ENCODE measurements at regions not wholly inside any gene's neighbourhood (a gene's known extent, or its start where the extent isn't known, plus 50 kb on each side); places are given as distances from the start of the nearest gene placed in this dataset.

GRCh38 chr16:65579050-65579449 lies 457.2 kb upstream of the CDH11 start:
- H3K27ac ChIP-seq (ENCODE audit: low read length), result no peak overlapping the region
- no peaks in the 10 kb centered on the region for H3K9me2 ChIP-seq (replicated peaks; ENCODE audit: low read length)
- ChIA-PET POLR2A (ENCODE audit: unreplicated experiment) (no interaction called here), CTCF (no interaction called here)
- no peaks in the 10 kb centered on the region for H3K79me2 ChIP-seq (ENCODE audit: low read length)
- no peaks in the 10 kb centered on the region for H3F3A ChIP-seq (ENCODE audit: low read length, unreplicated experiment)
- H3K4me1 ChIP-seq (ENCODE audit: insufficient read depth, low read length), result no peaks in the 10 kb centered on the region
- H3K9me3 ChIP-seq (ENCODE audit: low read length), result no peaks in the 10 kb centered on the region
- BruUV-seq (replicated peaks), result no TSS peak
- H3K36me3 ChIP-seq (ENCODE audit: low read depth, low read length), result no peaks in the 10 kb centered on the region
- no peak overlapping the region for H3K4me2 ChIP-seq (ENCODE audit: low read length)
- H3K4me3 ChIP-seq (ENCODE audit: low read length), result no peak overlapping the region
- no peak overlapping the region for H3K9ac ChIP-seq (ENCODE audit: low read length)
- DNase-seq, result no peak
- H2AFZ ChIP-seq (ENCODE audit: low read length), result no peak overlapping the region
- no peak for TF ChIP-seq CTCF (conservative IDR thresholded peaks at IDR 0.05; ENCODE audit: low read depth, low read length)
- TF ChIP-seq EZH2phosphoT487 (IDR thresholded peaks at IDR 0.05; ENCODE audit: borderline replicate concordance, low read length), result no peak
- TF ChIP-seq EZH2 (IDR thresholded peaks at IDR 0.05; ENCODE audit: low read length, unreplicated experiment), result no peak
- no peak for ATAC-seq
- H3K27me3 ChIP-seq (ENCODE audit: low read length), result no peaks in the 10 kb centered on the region
- no peaks in the 10 kb centered on the region for H4K20me1 ChIP-seq (ENCODE audit: low read length)
- intact Hi-C loops (cut with micrococcal nuclease), result no loop called here

GRCh38 chr16:65576631-65577030 lies 454.8 kb upstream of the CDH11 start:
- ATAC-seq (no peak), DNase-seq (no peak)
- no peak overlapping the region for H3K9ac ChIP-seq (ENCODE audit: low read length)
- POLR2A ChIA-PET (ENCODE audit: unreplicated experiment), result no interaction called here
- peaks cover 14% of the 10 kb centered on the region for H3K4me1 ChIP-seq (ENCODE audit: insufficient read depth, low read length)
- no peaks in the 10 kb centered on the region for H3K79me2 ChIP-seq (ENCODE audit: low read length)
- H3K27ac ChIP-seq (ENCODE audit: low read length), result no peak overlapping the region
- H3K4me2 ChIP-seq (ENCODE audit: low read length), result no peak overlapping the region
- no peak overlapping the region for H2AFZ ChIP-seq (ENCODE audit: low read length)
- no peak for TF ChIP-seq EZH2phosphoT487 (IDR thresholded peaks at IDR 0.05; ENCODE audit: borderline replicate concordance, low read length)
- no peak for TF ChIP-seq CTCF (conservative IDR thresholded peaks at IDR 0.05; ENCODE audit: low read depth, low read length)
- no peak for TF ChIP-seq EZH2 (IDR thresholded peaks at IDR 0.05; ENCODE audit: low read length, unreplicated experiment)
- CTCF ChIA-PET, result no interaction called here
- no peaks in the 10 kb centered on the region for H4K20me1 ChIP-seq (ENCODE audit: low read length)
- intact Hi-C loops (cut with micrococcal nuclease), result no loop called here
- H3F3A ChIP-seq (ENCODE audit: low read length, unreplicated experiment), result no peaks in the 10 kb centered on the region
- H3K4me3 ChIP-seq (ENCODE audit: low read length), result no peak overlapping the region
- no peaks in the 10 kb centered on the region for H3K36me3 ChIP-seq (ENCODE audit: low read depth, low read length)
- no peaks in the 10 kb centered on the region for H3K27me3 ChIP-seq (ENCODE audit: low read length)
- no peaks in the 10 kb centered on the region for H3K9me3 ChIP-seq (ENCODE audit: low read length)
- no peaks in the 10 kb centered on the region for H3K9me2 ChIP-seq (replicated peaks; ENCODE audit: low read length)
- BruUV-seq (replicated peaks), result no TSS peak

- no peak overlapping the region for H3K27ac ChIP-seq (ENCODE audit: low read length)
- intact Hi-C loops (cut with micrococcal nuclease), result no loop called here
- H3K4me3 ChIP-seq (ENCODE audit: low read length), result no peak overlapping the region
- TF ChIP-seq EZH2 (IDR thresholded peaks at IDR 0.05; ENCODE audit: low read length, unreplicated experiment) (no peak), EZH2phosphoT487 (IDR thresholded peaks at IDR 0.05; ENCODE audit: borderline replicate concordance, low read length) (no peak), CTCF (conservative IDR thresholded peaks at IDR 0.05; ENCODE audit: low read depth, low read length) (no peak)
- H3K4me2 ChIP-seq (ENCODE audit: low read length), result no peak overlapping the region
- ChIA-PET POLR2A (ENCODE audit: unreplicated experiment) (no interaction called here), CTCF (no interaction called here)
- H3K79me2 ChIP-seq (ENCODE audit: low read length), result no peaks in the 10 kb centered on the region
- no peaks in the 10 kb centered on the region for H3K27me3 ChIP-seq (ENCODE audit: low read length)
- no peaks in the 10 kb centered on the region for H4K20me1 ChIP-seq (ENCODE audit: low read length)
- no peak overlapping the region for H3K9ac ChIP-seq (ENCODE audit: low read length)
- H3K36me3 ChIP-seq (ENCODE audit: low read depth, low read length), result no peaks in the 10 kb centered on the region
- no peaks in the 10 kb centered on the region for H3F3A ChIP-seq (ENCODE audit: low read length, unreplicated experiment)
- DNase-seq, result no peak
- ATAC-seq, result no peak
- no peaks in the 10 kb centered on the region for H3K9me2 ChIP-seq (replicated peaks; ENCODE audit: low read length)
- BruUV-seq (replicated peaks), result no TSS peak
- H2AFZ ChIP-seq (ENCODE audit: low read length), result no peak overlapping the region
- H3K9me3 ChIP-seq (ENCODE audit: low read length), result no peaks in the 10 kb centered on the region
- peaks cover 15% of the 10 kb centered on the region for H3K4me1 ChIP-seq (ENCODE audit: insufficient read depth, low read length)
Measured at GRCh38 chr16:65576139-65576538, 454.3 kb upstream of the CDH11 start.
